Calu3 (cell line): ENCODE measurements at regions not wholly inside any gene's neighbourhood (a gene's known extent, or its start where the extent isn't known, plus 50 kb on each side); places are given as distances from the start of the nearest gene placed in this dataset.
"Not testable (repeated sequence)": the region's sequence is repeated elsewhere in the genome, so short reads cannot be mapped to it uniquely, and the experiment has no call there.

Source experiments
- BruUV-seq: library from RNA; stranded (reverse); fragments of 400-500 nt; replicated peaks from 2 replicates; lab custom pipeline; 2021; lab: Mats Ljungman, UMichigan
- CTCF ChIA-PET: fragments of 300-600 bp; sonication (Branson Sonifier 250); formaldehyde crosslinking; loops from one replicate; lab custom pipeline; 2022; ENCODE audit warnings: antibody characterized with exemption; lab: Charles Lee
- DNase-seq: peaks from one replicate; pipeline ENCODE4 v3.0.0; 2022
- H3K27ac Mint-ChIP-seq: one replicate; pipeline ENCODE4 v1.8.0; 2022; ENCODE audit warnings: mixed read lengths; ENCODE audit not compliant: unreplicated experiment
- H3K27me3 Mint-ChIP-seq: one replicate; pipeline ENCODE4 v1.8.0; 2022; ENCODE audit warnings: mixed read lengths; ENCODE audit not compliant: unreplicated experiment
- H3K36me3 Mint-ChIP-seq: one replicate; pipeline ENCODE4 v1.8.0; 2022; ENCODE audit warnings: mild to moderate bottlenecking, moderate library complexity, mixed read lengths; ENCODE audit not compliant: insufficient read depth, unreplicated experiment
- H3K4me1 Mint-ChIP-seq: one replicate; pipeline ENCODE4 v1.8.0; 2022; ENCODE audit warnings: mild to moderate bottlenecking, low read depth, mixed read lengths; ENCODE audit not compliant: unreplicated experiment
- H3K4me3 Mint-ChIP-seq: one replicate; pipeline ENCODE4 v1.8.0; 2022; ENCODE audit warnings: mild to moderate bottlenecking, low read depth, moderate library complexity, mixed read lengths; ENCODE audit not compliant: unreplicated experiment
- H3K9me3 Mint-ChIP-seq: one replicate; pipeline ENCODE4 v1.8.0; 2022; ENCODE audit warnings: low read depth, mixed read lengths; ENCODE audit not compliant: unreplicated experiment
- CTCF ChIP-seq: fragments of 200-600 bp; IDR thresholded peaks from one replicate; pipeline ENCODE4 v1.8.0; 2022; ENCODE audit warnings: antibody characterized with exemption; ENCODE audit not compliant: unreplicated experiment
- intact Hi-C: fragments of 100-400 bp; cut with micrococcal nuclease; formaldehyde crosslinking; loops from one replicate; pipeline ENCODE4 v1.10.0; 2022; ENCODE audit not compliant: unreplicated experiment

GRCh38 chr3:159748425-159748824 is 240.2 kb upstream of the IL12A start:
- Mint-ChIP-seq H3K9me3 (no peaks in the 10 kb centered on the region), H3K36me3 (no peaks in the 10 kb centered on the region), H3K27me3 (no peaks in the 10 kb centered on the region), H3K4me3 (no peak overlapping the region), H3K27ac (no peak overlapping the region), H3K4me1 (peaks cover 7% of the 10 kb centered on the region)
- BruUV-seq, result no TSS peak
- no peak for TF ChIP-seq CTCF
- intact Hi-C loops, result no loop called here
- CTCF ChIA-PET, result no interaction called here
- no peak for DNase-seq

- no peaks in the 10 kb centered on the region for H3K36me3 Mint-ChIP-seq
- no peak for TF ChIP-seq CTCF
- BruUV-seq, result no TSS peak
- H3K27ac Mint-ChIP-seq, result no peak overlapping the region
- peaks cover 7% of the 10 kb centered on the region for H3K4me1 Mint-ChIP-seq
- DNase-seq, result no peak
- H3K9me3 Mint-ChIP-seq, result no peaks in the 10 kb centered on the region
- H3K27me3 Mint-ChIP-seq, result no peaks in the 10 kb centered on the region
- CTCF ChIA-PET, result interaction anchor here (0.6 to 0.9 kb wide), 3 partner anchors 17 to 936 kb away, joined by 3 to 5 read pairs (median 3); partner anchors contain the start of gene KPNA4
- no peak overlapping the region for H3K4me3 Mint-ChIP-seq
- intact Hi-C loops, result no loop called here
Observed at GRCh38 chr3:159749406-159749805, 239.2 kb upstream of the IL12A start.

GRCh38 chr3:159751146-159751545 is 237.5 kb upstream of the IL12A start:
- no peak overlapping the region for H3K27ac Mint-ChIP-seq
- peaks cover 7% of the 10 kb centered on the region for H3K4me1 Mint-ChIP-seq
- TF ChIP-seq CTCF, result no peak
- no peaks in the 10 kb centered on the region for H3K9me3 Mint-ChIP-seq
- no TSS peak for BruUV-seq
- intact Hi-C loops, result no loop called here
- H3K4me3 Mint-ChIP-seq, result no peak overlapping the region
- CTCF ChIA-PET, result no interaction called here
- no peaks in the 10 kb centered on the region for H3K27me3 Mint-ChIP-seq
- H3K36me3 Mint-ChIP-seq, result no peaks in the 10 kb centered on the region
- no peak for DNase-seq

- no peak overlapping the region for H3K27ac Mint-ChIP-seq
- no peak for DNase-seq
- BruUV-seq, result no TSS peak
- H3K36me3 Mint-ChIP-seq, result no peaks in the 10 kb centered on the region
- no peak for TF ChIP-seq CTCF
- CTCF ChIA-PET, result no interaction called here
- peaks cover under 1% of the 10 kb centered on the region for H3K9me3 Mint-ChIP-seq
- H3K27me3 Mint-ChIP-seq, result no peaks in the 10 kb centered on the region
- no peak overlapping the region for H3K4me3 Mint-ChIP-seq
- peaks cover 7% of the 10 kb centered on the region for H3K4me1 Mint-ChIP-seq
- intact Hi-C loops, result no loop called here
Observed at GRCh38 chr3:159751752-159752151, 236.9 kb upstream of the IL12A start.

- H3K27me3 Mint-ChIP-seq, DNase-seq, H3K4me3 Mint-ChIP-seq, BruUV-seq, H3K36me3 Mint-ChIP-seq, H3K9me3 Mint-ChIP-seq, intact Hi-C loops, H3K27ac Mint-ChIP-seq, CTCF ChIA-PET: not testable (repeated sequence)
- peaks cover 10% of the 10 kb centered on the region for H3K4me1 Mint-ChIP-seq
Observed at GRCh38 chr3:159756279-159757207, 232.1 kb upstream of the IL12A start.
